ENCODE measurements at regions not wholly inside any gene's neighbourhood (a gene's known extent, or its start where the extent isn't known, plus 50 kb on each side); places are given as distances from the start of the nearest gene placed in this dataset.

GRCh38 chr1:63038586-63038985, 254.7 kb downstream of the ATG4C start:
- DNase-seq = no peak

GRCh38 chr1:63041660-63042059, 257.7 kb downstream of the ATG4C start:
- no peak for DNase-seq

- no peak for DNase-seq
Observed at GRCh38 chr1:63042278-63042677, 258.3 kb downstream of the ATG4C start.

GRCh38 chr1:63046539-63046938, 262.6 kb downstream of the ATG4C start:
- no peak for DNase-seq

- no peak for DNase-seq
Observed at GRCh38 chr1:63049135-63049534, 265.2 kb downstream of the ATG4C start.

- DNase-seq = no peak
Observed at GRCh38 chr1:63051356-63051755, 267.4 kb downstream of the ATG4C start.

GRCh38 chr1:63051886-63052285, 268.0 kb downstream of the ATG4C start:
- no peak for DNase-seq

GRCh38 chr1:63054184-63054583, 268.2 kb upstream of the FOXD3 start:
- DNase-seq = no peak

GRCh38 chr1:63063367-63063766, 259.0 kb upstream of the FOXD3 start:
- DNase-seq = no peak

GRCh38 chr1:63064135-63064534, 258.2 kb upstream of the FOXD3 start:
- DNase-seq = no peak

GRCh38 chr1:63068626-63069025, 253.7 kb upstream of the FOXD3 start:
- DNase-seq = no peak

- DNase-seq = no peak
Observed at GRCh38 chr1:63069214-63069613, 253.2 kb upstream of the FOXD3 start.

GRCh38 chr1:63073309-63074306, 248.8 kb upstream of the FOXD3 start:
- DNase-seq = peak in 40 of 58 donors; percentile 1 to 44 (median 14)

- peak in 2 of 58 donors; percentile 3 to 21 for DNase-seq
Observed at GRCh38 chr1:63074321-63074720, 248.0 kb upstream of the FOXD3 start.

- DNase-seq = no peak
Observed at GRCh38 chr1:63082766-63083165, 239.6 kb upstream of the FOXD3 start.

GRCh38 chr1:63087966-63088365, 234.4 kb upstream of the FOXD3 start:
- DNase-seq = peak in 48 of 58 donors; percentile 1 to 68 (median 32)

- DNase-seq = no peak
Observed at GRCh38 chr1:63099188-63099587, 223.2 kb upstream of the FOXD3 start.

GRCh38 chr1:63101336-63101735, 221.0 kb upstream of the FOXD3 start:
- no peak for DNase-seq

GRCh38 chr1:63103682-63104081, 218.7 kb upstream of the FOXD3 start:
- DNase-seq = no peak

- no peak for DNase-seq
Observed at GRCh38 chr1:63107066-63107465, 215.3 kb upstream of the FOXD3 start.

GRCh38 chr1:63108206-63108605, 214.2 kb upstream of the FOXD3 start:
- peak in 1 of 58 donors; percentile 1 for DNase-seq

GRCh38 chr1:63112155-63112900, 210.0 kb upstream of the FOXD3 start:
- peak in 5 of 58 donors; percentile 1 to 29 (median 9) for DNase-seq
